HepG2 (cell line): ENCODE measurements at regions not wholly inside any gene's neighbourhood (a gene's known extent, or its start where the extent isn't known, plus 50 kb on each side); places are given as distances from the start of the nearest gene placed in this dataset.

ENCODE experiments used
- DNMT1 ChIP-seq: sonication (generic); formaldehyde crosslinking; IDR thresholded peaks from 2 replicates; pipeline ENCODE4 v1.5.1; 2020; ENCODE audit warnings: mild to moderate bottlenecking, missing genetic modification reagents
- ELF4 ChIP-seq: sonication (generic); formaldehyde crosslinking; IDR thresholded peaks from 2 replicates; pipeline ENCODE4 v1.5.0; 2020; ENCODE audit warnings: missing genetic modification reagents, mild to moderate bottlenecking, moderate library complexity, borderline replicate concordance
- EP300 ChIP-seq, 3 experiments: sonication (generic) in 1 of 3; formaldehyde crosslinking in 1 of 3; IDR thresholded peaks; 2 replicates each; pipeline versions ENCODE4 v1.5.1 to v1.6.1; 2011 to 2020; ENCODE audit warnings: low read depth in 2 of 3, low read length in 2 of 3, borderline replicate concordance in 1 of 3, improper control_type of control experiment in 1 of 3, mild to moderate bottlenecking in 1 of 3, missing genetic modification reagents in 1 of 3, moderate library complexity in 1 of 3
- MAFG ChIP-seq: sonication (generic); formaldehyde crosslinking; IDR thresholded peaks from 2 replicates; pipeline ENCODE4 v1.5.1; 2020; ENCODE audit warnings: mild to moderate bottlenecking, missing genetic modification reagents
- NONO ChIP-seq, 2 experiments: fragments of 450-650 bp in 1 of 2; sonication (generic) in 1 of 2; formaldehyde crosslinking in 1 of 2; IDR thresholded peaks in 1 of 2; conservative IDR thresholded peaks in 1 of 2; 2 replicates each; pipeline versions ENCODE4 v1.6.1 to v1.8.0; 2017 to 2022; ENCODE audit warnings: mild to moderate bottlenecking in 1 of 2, missing genetic modification reagents in 1 of 2, moderate library complexity in 1 of 2
- PHF20 ChIP-seq: sonication (generic); formaldehyde crosslinking; IDR thresholded peaks from 2 replicates; pipeline ENCODE4 v1.5.0; 2020; ENCODE audit warnings: mild to moderate bottlenecking, missing genetic modification reagents
- SOX5 ChIP-seq: IDR thresholded peaks from 2 replicates; pipeline ENCODE4 v1.6.1; 2016; ENCODE audit warnings: borderline replicate concordance
- SYNCRIP ChIP-seq: fragments of 200-400 bp; formaldehyde crosslinking; IDR thresholded peaks from 2 replicates; pipeline ENCODE4 v1.6.1; 2018; ENCODE audit warnings: mild to moderate bottlenecking, low read depth, low read length; ENCODE audit not compliant: insufficient read depth
- ZNF263 ChIP-seq: sonication (generic); formaldehyde crosslinking; IDR thresholded peaks from 2 replicates; pipeline ENCODE4 v1.4.0; 2020; ENCODE audit warnings: missing genetic modification reagents
- TF ChIP-seq, protein P1 (sequence below): sonication (generic); formaldehyde crosslinking; IDR thresholded peaks from 2 replicates; pipeline ENCODE4 v1.5.1; 2020; ENCODE audit warnings: mild to moderate bottlenecking, missing genetic modification reagents, borderline replicate concordance
- TF ChIP-seq, protein P2 (sequence below): sonication (generic); formaldehyde crosslinking; IDR thresholded peaks from 2 replicates; pipeline ENCODE4 v1.5.0; 2020; ENCODE audit warnings: mild to moderate bottlenecking, missing genetic modification reagents

- TF ChIP-seq ZNF263 (CRISPR knock-in tag) (no peak), SOX5 (CRISPR knock-in tag) (no peak), MAFG (no peak), EP300 (IDR thresholded peaks at IDR 0.05; ENCODE audit: low read depth in 2 of 2, low read length in 2 of 2) (no peak), EP300 (CRISPR knock-in tag; IDR thresholded peaks at IDR 0.05; ENCODE audit: borderline replicate concordance) (no peak), PHF20 (CRISPR knock-in tag) (no peak), DNMT1 (CRISPR knock-in tag) (no peak), ELF4 (CRISPR knock-in tag) (no peak), SYNCRIP (no peak), NONO (IDR thresholded peaks at IDR 0.05) (no peak), NONO (CRISPR knock-in tag; conservative IDR thresholded peaks at IDR 0.05) (no peak)
- TF ChIP-seq, protein P1, sequence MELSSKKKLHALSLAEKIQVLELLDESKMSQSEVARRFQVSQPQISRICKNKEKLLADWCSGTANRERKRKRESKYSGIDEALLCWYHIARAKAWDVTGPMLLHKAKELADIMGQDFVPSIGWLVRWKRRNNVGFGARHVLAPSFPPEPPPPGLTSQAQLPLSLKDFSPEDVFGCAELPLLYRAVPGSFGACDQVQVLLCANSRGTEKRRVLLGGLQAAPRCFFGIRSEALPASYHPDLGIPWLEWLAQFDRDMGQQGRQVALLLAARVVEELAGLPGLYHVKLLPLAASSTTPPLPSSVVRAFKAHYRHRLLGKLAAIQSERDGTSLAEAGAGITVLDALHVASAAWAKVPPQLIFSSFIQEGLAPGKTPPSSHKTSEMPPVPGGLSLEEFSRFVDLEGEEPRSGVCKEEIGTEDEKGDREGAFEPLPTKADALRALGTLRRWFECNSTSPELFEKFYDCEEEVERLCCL (CRISPR knock-in tag): no peak
- TF ChIP-seq, protein P2, sequence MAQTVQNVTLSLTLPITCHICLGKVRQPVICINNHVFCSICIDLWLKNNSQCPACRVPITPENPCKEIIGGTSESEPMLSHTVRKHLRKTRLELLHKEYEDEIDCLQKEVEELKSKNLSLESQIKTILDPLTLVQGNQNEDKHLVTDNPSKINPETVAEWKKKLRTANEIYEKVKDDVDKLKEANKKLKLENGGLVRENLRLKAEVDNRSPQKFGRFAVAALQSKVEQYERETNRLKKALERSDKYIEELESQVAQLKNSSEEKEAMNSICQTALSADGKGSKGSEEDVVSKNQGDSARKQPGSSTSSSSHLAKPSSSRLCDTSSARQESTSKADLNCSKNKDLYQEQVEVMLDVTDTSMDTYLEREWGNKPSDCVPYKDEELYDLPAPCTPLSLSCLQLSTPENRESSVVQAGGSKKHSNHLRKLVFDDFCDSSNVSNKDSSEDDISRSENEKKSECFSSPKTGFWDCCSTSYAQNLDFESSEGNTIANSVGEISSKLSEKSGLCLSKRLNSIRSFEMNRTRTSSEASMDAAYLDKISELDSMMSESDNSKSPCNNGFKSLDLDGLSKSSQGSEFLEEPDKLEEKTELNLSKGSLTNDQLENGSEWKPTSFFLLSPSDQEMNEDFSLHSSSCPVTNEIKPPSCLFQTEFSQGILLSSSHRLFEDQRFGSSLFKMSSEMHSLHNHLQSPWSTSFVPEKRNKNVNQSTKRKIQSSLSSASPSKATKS: no peak
These were observed 54.6 kb upstream of the RXRA start (continued) for GRCh38 chr9:134271338-134272301.
